ENCODE measurements at regions not wholly inside any gene's neighbourhood (a gene's known extent, or its start where the extent isn't known, plus 50 kb on each side); places are given as distances from the start of the nearest gene placed in this dataset.

- TF ChIP-seq EZH2phosphoT487 (IDR thresholded peaks at IDR 0.05; ENCODE audit: insufficient read depth, low read depth) = no peak
- TF ChIP-seq EZH2 (IDR thresholded peaks at IDR 0.05; ENCODE audit: insufficient read depth, poor library complexity, severe bottlenecking) = no peak
Measured at GRCh38 chr21:20741445-20741844, 256.8 kb upstream of the NCAM2 start.
